Dermis microvascular lymphatic vessel endothelial cell (primary cell): ENCODE measurements at regions not wholly inside any gene's neighbourhood (a gene's known extent, or its start where the extent isn't known, plus 50 kb on each side); places are given as distances from the start of the nearest gene placed in this dataset.

Experiments used
- DNase-seq, 2 donors: peaks; one replicate each; pipeline versions ENCODE4 v3.0.0 to v3.0.0-alpha.2; 2010; ENCODE audit warnings: low read depth in 2 of 2

- DNase-seq = no peak
Observed at GRCh38 chr3:116767726-116768125, 58.1 kb downstream of the TUSC7 start.

GRCh38 chr3:116770815-116771450, 61.4 kb downstream of the TUSC7 start:
- peak; percentile 74 to 76 for DNase-seq

DNA sequence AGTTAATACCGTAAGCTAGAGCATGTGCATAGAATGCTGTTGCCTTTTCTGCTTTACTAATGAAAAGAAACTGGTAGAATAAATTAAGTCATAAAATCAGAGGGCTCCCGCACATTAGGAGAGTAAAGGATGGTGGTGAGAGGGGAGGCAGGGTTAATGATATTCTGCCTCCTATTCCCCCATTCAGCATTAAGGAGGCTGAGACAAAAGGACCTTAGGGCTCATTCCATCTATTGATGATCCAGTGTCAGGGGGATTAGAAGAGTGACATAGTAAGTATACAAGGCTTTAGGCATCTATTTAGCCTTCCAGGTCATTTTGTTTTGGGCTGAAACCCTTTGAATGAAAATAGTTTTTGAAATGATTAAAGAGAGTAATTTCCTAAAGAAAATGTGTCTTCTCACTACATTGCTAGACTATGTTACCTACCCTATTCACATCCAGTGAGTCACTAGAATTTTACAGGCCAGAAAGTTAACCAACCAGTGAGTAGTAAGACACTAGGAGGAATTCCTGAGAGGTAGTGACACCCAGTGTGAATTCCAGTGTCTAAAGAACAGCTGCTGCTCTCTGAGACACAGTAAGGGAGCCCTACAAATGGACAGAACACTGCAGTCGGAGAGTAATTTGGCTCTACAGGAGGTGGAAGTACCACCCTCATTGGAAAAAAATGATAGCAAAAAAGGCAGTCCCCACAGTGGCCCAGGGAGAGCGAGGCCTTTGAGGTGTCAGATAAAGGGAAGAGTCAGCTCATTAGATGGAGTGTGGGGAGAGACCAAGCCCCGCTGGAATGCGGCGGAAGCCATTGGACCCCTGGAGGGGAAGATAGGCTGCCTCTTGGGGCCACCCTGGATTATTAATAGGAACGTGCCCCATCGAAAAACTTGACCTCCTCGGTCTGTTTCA, 67.6 kb downstream of the TUSC7 start:
- DNase-seq = no peak

DNA sequence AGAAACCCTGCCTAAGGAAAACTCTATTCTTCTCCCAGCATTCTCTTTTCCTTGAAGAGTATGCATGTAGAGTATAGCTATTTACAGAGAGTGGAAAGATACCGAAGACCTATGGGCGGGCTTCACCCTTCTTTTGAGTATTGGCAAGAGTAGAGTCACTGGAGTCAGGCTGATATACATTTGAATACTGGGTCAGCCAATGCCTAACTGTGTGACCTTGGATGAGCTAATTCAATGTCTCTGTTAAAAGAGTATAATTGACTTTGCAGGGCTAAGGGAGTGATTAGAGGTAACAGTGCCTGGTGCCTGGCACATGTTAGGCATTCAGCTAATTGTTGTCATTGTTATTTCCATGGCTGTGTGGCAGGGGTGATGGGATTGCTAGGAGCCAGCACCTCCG, 75.6 kb downstream of the TUSC7 start:
- DNase-seq = no peak

- no peak for DNase-seq
Observed at GRCh38 chr3:116802651-116803050, 93.1 kb downstream of the TUSC7 start.

- no peak for DNase-seq
Observed at GRCh38 chr3:116806351-116806750, 96.8 kb downstream of the TUSC7 start.

DNA sequence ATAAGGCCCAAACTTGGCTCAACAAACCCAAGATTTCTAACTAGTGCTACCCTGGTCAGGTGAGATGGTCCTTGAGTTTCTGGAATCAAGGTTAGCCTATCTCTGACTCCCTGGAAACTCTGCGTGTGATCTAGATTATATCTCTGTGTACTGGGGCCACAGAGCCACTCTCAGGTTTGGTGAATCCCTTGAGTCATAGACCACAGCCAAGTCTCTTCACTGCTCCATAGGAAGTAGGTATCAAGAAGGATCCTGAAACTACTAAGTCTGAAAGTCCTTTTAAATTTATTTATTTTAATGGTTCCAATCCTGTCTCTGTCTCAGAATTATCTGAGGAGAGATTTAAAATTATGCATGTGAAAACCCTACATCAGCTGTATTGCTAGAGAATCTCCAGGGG, 99.1 kb downstream of the TUSC7 start:
- DNase-seq = no peak

DNA sequence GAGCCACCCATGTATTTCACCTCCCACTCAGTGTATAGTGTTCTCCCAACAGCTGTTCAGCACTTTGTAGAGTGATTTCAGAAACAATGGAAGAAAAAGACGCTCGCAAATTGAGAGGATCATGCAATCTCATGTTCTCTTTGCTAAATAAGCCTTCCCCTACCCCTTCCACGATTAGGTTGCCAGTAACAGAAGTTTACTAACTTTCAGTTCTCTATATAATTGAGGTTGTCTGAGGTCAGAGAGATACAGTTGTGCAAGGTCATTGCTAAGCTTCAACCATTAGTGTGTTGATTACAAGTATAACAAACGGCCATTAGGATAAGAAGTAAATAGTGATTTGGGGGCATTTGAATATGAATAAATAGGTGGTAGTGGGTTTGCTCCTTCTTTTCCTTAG, 99.6 kb downstream of the TUSC7 start:
- DNase-seq = no peak

- no peak for DNase-seq
Observed at GRCh38 chr3:116811754-116812153, 102.2 kb downstream of the TUSC7 start.

DNA sequence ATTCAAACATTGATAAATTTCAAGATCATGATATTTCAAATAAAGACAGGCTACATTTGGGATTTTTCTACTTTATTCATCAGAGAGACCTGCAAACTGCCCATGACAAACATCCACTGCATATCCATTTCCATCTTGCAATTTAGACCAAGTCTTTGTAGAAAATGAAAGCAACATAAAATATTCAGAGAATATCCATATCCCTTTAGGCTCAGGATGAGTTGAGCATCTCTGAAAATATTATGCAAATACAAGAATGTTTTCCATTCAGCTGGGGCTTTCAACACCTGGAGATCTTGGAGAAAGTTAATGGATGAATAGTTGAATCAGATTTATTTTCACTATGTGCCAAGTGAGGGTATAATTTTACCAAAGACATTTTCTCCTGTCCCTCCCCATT, 103.4 kb downstream of the TUSC7 start:
- DNase-seq = no peak

- DNase-seq = no peak
Observed at GRCh38 chr3:116815321-116815720, 105.7 kb downstream of the TUSC7 start.

DNA sequence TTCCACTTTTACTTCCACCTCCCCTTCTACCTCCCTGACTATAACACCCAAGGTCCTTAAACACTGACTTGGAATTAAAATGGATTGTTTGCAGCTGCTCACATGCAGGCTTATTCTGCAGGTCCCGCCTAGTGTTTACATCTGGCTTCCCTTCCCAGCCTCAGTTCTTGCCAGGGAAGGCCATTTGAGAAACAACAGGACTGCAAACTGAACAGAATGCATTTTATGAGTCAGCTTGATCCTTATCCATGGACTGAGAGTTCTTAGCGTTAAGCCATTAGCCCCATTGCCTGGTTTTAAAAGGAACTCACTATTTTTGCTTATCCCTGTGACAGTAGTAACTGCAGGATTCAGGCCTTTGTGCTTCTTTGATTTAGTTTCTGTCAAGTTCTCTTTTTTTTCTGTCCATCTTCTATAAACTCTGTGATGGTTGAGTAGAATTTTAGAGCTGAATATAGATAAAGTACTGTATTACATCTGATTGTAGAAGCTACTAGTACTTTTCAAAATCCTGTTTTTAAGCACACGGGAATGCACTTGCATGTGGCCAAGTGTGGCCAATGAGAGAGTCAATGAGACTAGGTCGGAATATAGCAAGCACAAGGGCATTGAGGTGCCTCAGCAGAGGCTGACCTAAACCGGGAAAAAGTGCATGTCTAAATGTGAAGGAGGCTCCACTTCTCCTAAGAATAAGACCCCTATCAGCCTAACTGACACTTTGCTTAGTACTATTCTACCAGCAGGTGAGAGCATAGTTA, 106.4 kb downstream of the TUSC7 start:
- DNase-seq = no peak

DNA sequence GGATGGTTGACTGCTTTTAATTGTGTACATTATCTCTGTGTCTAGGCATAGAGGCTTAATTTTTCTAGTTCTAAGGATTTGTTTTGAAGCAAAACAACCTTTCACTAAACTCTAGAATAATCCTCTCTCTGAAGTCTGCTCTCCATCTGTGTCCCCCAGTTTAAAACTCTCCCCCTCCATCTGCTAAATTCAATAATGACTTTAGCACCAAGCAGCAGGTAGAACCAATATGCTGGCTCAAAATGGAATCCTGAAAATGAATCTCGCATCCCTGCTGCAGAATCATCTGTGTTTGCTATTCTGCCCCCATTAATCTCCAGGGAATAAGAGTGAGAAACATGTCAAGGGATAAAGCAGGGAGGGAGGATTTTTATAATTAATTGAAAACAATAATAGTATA, 111.8 kb downstream of the TUSC7 start:
- no peak for DNase-seq

DNA sequence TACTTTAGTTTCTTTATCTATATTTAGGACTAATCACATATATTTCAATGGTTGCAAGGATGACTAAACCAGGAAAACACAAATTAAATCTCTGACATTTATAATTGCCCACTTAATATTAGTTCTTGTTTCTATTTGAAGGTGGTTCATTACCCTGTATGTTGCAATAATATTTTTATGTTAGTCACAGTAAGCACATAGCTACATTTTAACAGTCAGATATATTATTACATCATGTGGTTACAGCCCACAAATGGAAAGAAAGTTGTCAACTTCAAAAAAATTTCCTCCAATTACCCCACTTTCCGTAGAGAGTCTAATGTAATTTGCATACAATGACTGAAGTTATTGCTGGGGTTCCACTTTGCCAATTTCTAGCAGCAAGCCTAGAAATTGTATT, 114.6 kb downstream of the TUSC7 start:
- DNase-seq = no peak

DNA sequence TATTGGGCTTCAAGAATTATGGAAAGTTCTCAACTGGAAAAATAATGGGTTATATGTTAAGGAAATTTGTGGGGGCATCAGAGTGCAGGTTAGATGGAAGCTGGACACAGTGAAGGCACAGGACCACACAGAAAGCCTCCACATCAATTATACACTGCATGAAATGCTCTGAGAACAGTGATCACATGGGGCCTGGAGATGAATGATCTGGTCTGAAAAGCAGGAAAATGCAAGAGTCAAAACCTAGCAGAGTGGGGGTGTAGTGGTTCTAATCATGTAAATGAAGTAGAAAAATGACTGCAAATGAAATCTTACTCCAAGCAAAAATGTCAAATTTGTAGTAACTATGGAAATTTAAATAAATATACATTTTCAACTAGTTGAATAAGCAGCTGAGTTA, 123.6 kb downstream of the TUSC7 start:
- DNase-seq = no peak

DNA sequence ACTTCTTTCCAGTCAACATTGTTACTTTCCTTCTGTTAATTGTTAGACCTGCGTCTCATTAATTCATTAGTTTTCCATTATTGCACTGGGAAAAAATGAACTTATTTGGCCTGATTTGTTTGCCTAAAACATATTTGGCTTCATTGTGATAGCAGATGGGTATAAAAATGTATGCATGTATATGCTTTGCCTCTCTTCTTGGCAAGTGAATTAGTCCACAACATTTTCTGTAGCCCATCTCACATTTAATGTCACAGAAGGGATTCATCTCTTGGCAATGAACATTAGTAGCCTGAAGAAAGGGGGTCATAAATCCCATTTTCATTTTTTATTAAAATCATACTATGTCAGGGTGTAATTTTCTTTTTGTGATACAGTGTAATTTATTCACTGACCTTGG, 125.2 kb downstream of the TUSC7 start:
- no peak for DNase-seq

- no peak for DNase-seq
Observed at GRCh38 chr3:116835658-116836057, 126.1 kb downstream of the TUSC7 start.

GRCh38 chr3:116836286-116836685, 126.7 kb downstream of the TUSC7 start:
- no peak for DNase-seq

GRCh38 chr3:116837483-116837882, 127.9 kb downstream of the TUSC7 start:
- no peak for DNase-seq

DNA sequence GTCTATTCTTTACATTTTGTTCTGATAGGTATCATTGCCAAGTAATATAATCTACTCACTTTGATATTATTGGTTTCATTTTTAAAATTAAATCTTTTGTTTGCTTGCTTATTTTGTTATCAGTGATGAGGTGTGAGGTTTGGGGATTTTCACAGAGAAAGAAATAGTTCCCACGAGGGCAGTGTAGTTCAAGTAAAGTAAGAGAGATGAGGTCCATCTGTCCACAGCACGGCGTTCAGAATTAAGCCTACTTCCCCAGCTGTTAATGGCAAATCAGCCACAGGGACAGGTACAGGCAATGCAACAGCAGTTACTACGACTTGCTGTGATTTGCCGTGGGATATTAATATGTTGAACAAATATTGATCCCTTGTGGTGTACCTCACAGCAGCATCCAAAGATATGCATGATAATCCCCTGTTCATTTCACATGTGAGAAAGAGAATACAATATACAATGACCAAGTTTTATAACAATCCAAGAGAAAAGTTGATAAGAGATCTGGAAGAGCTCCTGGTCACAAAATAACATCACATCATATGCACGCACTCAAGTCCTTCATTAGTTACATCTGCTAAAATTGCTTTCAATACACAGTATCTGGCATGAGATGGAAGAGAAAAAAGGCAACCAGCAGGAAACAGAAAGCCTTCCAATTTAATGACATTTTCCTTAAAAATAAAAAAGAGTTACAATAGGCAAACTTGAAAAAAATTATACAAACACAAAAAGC, 131.6 kb downstream of the TUSC7 start:
- DNase-seq = no peak

- no peak for DNase-seq
Observed at GRCh38 chr3:116842254-116842957, 132.8 kb downstream of the TUSC7 start.
